Ovary (tissue), 3 donors: ENCODE measurements at regions not wholly inside any gene's neighbourhood (a gene's known extent, or its start where the extent isn't known, plus 50 kb on each side); places are given as distances from the start of the nearest gene placed in this dataset.

Experiments used
- CTCF ChIP-seq, 3 donors: fragments of 450-650 bp in 2 of 3; fragments of 200-600 bp in 1 of 3; IDR thresholded peaks; one replicate each; pipeline versions ENCODE4 v1.5.1 to v1.8.0; 2016 to 2022; ENCODE audit warnings: antibody characterized with exemption in 3 of 3, mild to moderate bottlenecking in 1 of 3
- EP300 ChIP-seq: sonication (generic); formaldehyde crosslinking; IDR thresholded peaks from one replicate; pipeline ENCODE4 v1.6.1; 2017; ENCODE audit warnings: antibody characterized with exemption
- POLR2A ChIP-seq: fragments of 450-650 bp; IDR thresholded peaks from one replicate; pipeline ENCODE4 v1.6.1; 2017; ENCODE audit warnings: antibody characterized with exemption, mild to moderate bottlenecking, moderate library complexity
- donor health status: DM: no; HTN: no; CAD: no.

- no peak for TF ChIP-seq POLR2A
- TF ChIP-seq CTCF (IDR thresholded peaks at IDR 0.05), result no peak
- TF ChIP-seq EP300, result no peak
Measured at GRCh38 chr1:65494671-65495070, 74.2 kb downstream of the LEPR start.
